Stimulated activated CD8-positive, alpha-beta memory T cell treated with anti-CD3 and anti-CD28 coated beads, Interleukin-4, amount 100 ng/mL, for 4 hours (primary cell): ENCODE measurements at regions not wholly inside any gene's neighbourhood (a gene's known extent, or its start where the extent isn't known, plus 50 kb on each side); places are given as distances from the start of the nearest gene placed in this dataset.
A peak's percentile ranks its signal among the peaks of the same experiment; 100 is the strongest.
"Not testable (repeated sequence)": the region's sequence is repeated elsewhere in the genome, so short reads cannot be mapped to it uniquely, and the experiment has no call there.

Experiments used
- DNase-seq, 2 donors: peaks; one replicate each; pipeline ENCODE4 v3.0.0-alpha.2; 2020; ENCODE audit warnings: low read depth in 2 of 2, low spot score in 1 of 2

DNA sequence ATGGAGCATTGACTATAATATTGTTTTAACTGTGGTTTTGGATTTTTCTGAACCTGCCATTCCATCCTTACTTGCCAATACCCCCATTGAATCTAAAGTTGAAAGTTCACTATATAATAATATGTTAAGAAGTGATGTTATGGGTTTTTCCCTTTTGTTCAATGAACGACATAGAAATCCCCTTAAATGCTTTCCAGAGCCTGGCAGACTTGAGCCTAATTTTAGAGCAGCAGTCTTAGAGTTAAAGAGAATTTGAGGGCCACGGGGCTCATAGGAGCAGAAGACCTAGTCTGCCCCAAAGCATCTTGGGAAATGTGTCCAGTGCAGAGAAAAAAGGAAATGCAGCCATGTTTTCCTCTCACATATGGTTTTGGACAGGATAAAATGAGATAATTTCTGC, 146.1 kb upstream of the SLC44A1 start:
- no peak for DNase-seq

DNA sequence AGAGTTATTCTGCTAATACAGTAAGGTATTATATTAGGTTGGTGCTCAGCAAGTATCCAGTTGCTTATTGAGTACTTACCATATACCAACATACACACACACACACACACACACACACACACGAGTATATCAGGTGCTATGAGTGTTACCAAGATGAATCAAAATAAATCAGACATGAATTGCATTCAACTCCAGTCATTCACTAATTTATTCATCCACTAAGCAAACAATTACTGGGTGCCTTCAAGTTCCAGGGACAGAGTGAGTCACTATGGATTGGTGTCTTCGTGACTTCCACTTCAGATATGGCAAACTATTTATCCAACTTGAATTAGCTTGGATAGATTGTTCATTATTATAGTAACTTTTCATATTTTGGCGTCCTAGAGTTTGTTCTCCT, 140.7 kb upstream of the SLC44A1 start:
- no peak for DNase-seq

DNA sequence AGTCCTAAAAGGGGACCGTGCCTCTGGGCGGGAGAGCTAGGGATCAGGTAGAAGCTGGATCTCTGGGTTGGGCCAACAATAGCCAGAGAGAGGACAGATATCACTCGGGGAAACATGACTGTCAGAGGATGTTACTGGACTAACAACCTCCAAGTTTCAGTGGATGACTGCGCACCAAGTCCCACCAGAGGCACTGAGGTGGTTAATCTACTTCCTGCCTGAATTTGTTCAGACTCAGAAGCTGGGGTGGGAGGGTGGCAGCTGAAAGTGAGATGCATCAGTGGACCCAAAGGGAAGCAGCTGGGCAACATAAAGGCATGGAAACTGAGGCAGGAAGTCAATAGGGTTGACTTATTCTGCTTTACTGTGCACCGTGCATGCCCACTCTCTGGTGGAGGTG, 130.1 kb upstream of the SLC44A1 start:
- DNase-seq: no peak

DNA sequence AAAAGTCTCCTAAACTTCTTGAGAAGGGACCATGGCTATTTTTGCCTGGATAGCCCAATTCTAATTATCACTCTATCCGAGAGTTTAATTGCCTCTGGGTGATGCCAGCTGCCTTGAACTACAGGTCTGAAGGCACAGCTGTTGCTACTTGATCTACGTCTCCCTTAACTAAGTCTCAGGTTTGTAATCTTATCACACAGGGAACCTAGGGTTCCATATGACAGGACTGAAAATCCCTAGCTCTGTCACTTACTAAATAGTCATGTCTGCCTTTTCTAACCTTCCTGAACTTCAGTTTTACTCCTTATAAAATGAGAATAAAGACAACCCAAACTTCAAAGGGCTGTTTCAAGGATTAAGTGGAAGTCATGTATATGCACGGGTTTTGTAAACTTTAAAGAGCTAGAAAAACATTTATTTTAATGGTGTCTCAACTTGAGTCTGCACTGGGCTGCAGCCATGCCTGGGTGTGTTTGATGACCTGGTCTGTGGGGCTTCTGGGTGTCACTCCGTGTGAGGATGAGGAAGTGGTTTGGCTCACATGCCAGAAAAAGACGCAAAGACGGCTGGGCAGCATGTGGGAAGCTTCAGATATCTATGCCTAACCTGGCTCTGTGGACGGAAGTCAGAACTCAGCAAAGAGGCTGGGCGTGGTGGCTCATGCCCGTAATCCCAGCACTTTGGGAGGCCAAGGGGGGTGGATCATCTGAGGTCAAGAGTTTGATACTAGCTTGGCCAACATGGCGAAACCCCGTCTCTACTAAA, 129.3 kb upstream of the SLC44A1 start:
- DNase-seq: no peak

DNA sequence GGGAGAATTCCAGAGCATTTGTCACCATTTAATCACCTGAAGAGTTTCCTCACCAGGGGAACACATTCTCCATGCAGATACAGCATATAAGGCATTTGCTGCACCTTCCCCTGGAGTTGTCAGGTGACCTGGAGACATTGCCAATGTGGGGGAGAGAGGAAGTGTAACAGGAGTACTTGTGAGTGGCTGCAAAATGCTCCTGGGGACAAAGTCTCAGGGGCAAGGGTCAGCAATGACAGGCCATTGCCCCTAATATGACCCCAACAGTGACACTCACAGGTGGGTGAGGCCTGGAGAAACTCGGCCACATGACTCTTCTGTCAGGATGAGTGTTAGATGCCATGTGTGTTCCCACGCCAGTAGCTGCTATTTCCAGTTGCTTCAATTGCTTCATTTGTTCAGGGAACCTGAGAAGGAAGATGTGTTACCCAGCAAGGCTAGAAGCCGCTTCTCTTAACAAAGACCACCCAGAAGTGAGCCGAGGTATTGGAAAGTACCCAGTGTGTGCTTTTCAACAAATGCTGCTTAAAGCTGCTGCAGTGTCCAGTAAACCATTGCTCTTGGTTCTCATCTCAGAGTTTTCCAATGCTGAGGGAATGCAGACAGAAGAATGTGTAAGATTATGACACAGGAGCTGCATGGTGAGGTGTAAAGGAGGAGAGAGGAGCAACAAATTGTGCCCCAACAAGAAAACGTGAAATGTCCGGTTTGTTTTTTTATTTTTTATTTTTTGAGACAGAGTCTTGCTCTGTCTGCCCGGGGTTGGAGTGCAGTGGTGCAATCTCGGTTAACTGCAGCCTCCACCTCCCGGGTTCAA, 128.2 kb upstream of the SLC44A1 start:
- DNase-seq: no peak

DNA sequence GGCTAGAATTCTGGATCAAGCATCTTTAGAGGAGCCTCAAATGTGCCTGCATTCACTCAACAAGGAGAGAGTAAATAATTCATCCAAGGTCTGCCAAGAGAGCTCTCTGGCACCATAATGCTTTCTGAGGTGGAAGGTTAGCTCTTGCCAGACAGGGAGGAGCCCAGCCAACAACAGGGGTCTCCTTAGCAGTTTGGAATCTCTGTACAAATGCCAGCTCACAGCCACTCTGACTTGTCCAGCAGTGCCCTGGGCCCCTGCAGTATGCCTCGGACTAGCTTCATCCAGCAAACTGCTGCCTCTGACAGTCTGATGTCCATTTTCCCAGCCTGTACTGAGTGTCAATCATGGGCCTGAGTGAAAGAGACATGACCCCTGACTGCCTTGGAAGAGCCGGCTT, 127.2 kb upstream of the SLC44A1 start:
- DNase-seq: no peak

DNA sequence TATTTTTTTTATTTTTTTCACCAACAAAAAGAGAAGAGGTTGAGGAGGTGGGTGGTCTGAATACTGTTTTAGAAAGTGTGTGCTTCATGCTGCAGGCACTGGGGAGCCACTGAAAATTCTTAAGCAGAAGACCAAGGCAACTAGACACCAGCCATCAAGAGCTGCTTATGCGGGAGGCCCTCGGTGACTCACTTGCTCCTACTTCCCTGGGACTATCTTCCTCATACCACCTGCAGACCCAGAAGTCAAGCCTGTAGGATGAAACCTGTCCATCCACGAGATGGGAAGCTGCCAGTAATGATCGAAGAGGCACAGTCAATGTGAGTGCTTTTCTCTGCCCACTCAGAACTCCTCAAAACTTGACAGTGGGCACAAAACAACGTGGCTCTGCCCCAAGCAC, 125.8 kb upstream of the SLC44A1 start:
- DNase-seq: no peak

DNA sequence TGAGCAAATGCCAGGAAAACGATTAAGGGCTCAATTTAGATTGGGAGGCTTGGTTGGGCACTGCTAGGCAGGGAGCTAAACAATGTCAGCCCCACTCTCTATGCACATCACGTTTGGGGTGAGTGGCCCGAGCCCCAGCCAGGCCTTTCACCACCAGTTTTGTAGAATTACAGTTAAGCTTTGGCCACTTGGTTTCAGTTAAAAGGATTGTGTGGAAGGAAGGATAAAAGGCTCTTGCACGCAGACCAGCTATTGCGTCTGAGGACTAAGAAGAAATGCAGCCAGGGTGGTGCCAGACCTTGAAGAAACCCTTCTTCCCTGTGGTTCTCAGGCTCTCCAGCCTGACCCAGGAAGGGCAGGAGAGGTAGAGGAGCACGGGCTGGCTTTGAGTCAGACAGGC, 125.3 kb upstream of the SLC44A1 start:
- DNase-seq: no peak

DNA sequence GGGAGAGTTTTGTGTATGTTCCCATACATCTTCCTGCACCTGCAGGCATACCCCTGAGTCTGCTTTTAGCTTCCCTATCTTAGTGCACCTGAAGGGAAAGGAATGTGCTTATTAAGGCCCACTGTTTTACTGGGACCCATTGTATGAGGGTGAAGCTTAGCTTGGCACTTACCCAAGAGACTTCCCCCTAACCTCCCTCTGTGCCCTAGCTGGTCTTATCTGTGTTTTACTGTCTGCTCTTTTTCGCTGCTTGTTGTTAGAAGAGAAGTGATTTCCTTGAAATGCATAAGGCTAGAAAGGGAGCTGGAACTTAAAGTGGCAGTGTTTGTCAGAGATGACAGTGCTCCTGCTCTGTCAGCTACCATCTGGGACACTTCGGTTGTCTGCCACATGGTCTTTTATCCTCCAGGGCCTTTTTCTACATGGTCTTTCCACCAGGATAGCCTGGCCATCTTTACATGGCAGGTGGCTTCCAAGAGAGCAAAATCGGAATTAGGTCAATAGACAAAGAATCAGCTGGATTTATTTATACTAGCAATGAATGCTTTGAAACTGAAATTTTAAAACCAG, 122.5 kb upstream of the SLC44A1 start:
- DNase-seq: no peak

DNA sequence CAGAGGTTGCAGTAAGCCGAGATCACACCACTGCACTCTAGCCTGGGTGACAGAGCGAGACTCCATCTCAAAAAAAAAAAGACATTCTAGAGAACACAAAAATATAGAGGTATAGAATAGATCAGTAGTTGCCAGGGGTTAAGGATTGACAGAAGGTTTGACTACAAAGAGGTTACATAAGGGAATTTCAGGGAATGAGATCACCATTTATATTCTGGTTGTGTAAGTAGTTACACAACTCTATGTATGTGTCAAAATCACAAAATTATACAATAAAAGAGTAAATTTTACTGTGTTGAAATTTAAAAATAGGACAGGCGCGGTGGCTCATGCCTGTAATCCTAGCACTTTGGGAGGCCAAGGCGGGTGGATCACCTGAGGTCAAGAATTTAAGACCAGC, 119.9 kb upstream of the SLC44A1 start:
- DNase-seq: not testable (repeated sequence)

DNA sequence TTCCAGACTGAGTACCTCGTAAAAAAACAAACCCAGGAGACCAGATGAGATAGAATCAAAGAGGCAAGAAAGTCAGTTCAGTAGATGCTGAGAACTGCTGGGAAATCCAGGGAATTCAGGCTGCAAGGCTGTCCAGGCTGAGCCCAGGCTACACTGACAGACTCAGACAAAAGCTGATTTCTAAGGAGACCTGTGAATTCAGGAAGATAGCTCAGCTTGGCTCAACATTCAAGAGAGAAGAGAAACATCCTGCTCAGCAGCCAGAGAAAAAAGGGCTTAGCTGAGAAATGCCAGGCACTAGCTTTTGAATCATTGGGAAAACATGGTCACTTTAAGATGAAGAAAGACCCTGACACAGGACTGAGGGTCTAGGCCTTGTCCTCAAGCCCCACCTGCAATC, 118.2 kb upstream of the SLC44A1 start:
- DNase-seq: no peak

DNA sequence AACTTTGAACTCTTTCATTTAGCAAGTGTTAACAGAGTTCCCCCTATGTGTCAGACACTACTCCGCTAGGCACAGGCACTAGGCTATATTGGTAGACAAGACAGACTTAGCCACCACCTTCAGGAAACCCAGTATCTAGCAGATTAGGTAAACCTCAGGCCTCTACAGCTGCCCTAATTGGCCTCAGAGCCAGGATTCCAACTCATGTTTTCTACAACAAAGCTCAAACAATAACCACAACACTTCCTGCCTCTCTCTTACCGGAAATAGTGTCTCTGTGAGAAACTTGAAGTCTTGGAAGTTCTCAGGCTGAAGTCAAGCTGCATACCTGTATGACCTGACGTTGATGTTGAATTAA, 116.6 kb upstream of the SLC44A1 start:
- DNase-seq: peak in 1 of 2 donors; percentile 6

DNA sequence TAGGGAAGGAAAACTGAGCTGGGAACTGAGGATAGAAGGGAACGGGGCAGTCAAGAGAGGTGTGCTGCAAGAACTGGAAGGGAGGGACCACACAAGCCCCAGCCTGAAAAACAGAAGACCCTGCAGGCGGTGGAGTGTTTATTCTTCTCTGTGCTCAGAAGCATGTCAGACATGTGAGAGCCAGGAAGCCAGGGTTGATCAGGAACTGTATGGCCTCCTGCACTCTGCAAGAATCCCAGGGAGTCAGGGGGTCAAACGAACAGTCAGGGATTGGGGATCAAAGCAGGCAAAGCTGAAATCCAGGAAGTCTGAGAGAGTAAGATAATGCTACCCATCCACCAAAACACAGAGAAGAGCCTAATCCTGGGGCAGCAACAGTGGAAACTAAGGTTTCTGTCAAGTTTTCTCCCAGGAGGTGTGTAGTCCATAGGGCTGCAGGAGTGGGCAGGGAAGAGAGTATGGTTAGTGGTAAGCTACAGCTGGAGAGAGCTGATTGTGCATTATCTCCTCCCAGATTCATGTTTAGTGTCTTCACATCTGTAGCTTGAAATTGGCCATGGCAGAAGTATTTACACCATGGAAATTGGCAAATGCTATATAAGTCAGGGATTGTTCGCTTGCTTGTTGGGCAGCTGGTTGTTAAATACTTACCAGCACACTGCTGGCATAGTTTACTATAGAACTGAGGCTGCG, 115.4 kb upstream of the SLC44A1 start:
- no peak for DNase-seq

DNA sequence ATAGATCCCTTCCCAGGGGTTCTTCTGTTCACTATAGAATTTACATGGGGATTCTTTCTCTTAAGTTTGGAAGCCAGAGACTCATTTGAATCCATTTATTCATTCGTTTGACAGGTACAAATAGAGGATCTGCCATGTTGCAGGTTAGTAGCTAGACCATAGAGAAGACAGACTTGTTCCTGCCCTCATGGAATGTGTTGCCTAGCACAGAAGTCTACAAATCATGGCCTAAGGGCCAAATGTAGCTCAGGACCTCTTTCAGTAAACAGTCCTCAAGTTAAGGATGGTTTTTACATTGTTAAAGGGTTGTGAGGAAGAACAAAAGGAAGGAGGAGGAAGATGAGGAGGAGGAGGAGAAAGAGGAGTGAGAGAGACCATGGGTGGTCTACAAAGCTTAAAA, 114.7 kb upstream of the SLC44A1 start:
- no peak for DNase-seq

DNA sequence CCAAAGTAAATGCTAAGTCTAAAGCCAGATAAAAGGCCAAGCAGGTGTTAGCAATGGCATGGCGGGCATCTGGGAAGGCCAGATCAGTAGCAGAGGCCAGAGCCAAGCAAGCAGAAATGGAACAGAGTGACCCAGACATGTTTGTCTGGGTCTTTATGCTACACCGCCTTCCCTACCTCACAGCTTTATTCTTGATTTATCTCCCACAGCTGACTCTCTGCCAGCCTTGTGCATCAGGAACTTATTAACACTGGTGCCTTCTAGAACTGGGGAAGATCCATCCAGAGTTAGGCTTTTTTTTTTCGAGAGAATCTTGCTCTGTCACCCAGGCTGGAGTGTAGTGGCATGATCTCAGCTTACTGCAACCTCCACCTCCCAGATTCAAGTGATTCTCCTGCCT, 112.5 kb upstream of the SLC44A1 start:
- no peak for DNase-seq

DNA sequence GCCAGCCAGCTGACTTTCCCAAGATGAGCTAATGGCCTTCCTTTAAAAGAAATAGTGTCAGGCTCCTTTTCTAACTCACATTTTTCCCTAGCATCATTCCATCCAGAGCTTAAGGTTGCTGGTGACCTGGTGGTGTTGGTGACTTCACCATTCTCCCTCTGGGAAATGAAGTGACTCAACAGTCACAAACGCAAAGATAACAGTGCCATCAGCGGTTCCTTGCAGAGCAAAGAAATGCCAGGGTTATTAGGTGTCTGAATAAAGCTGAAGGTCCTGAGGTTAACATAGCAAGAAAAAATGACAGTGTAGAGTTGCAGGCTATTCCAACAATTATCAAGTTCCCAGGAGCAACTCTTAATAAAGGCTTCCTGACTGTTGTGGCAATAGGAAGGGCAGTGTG, 111.8 kb upstream of the SLC44A1 start:
- DNase-seq: no peak

DNA sequence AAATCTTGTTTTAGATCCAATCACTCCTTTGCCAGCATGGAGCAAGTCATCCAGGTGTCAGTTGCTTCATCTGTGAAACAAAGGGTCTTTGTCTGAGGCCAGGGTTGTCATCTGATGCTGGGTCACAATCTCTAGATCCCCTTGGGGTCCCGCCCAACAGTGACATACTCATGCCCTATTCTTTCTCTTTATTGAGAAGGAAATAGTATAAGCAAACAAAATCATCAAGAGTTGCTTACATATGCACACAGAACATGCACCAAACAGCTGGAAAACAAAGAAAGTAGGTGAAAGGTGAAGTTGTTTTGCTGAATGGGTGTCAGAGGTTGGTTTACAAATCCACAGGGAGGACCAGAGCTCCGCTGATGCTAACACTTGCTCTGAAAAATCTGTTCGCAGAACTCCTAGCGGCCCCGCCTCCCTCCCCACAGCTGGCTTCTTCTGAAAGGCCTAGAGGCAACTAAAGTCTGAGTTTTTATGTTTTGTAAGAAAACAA, 106.1 kb upstream of the SLC44A1 start:
- no peak for DNase-seq

DNA sequence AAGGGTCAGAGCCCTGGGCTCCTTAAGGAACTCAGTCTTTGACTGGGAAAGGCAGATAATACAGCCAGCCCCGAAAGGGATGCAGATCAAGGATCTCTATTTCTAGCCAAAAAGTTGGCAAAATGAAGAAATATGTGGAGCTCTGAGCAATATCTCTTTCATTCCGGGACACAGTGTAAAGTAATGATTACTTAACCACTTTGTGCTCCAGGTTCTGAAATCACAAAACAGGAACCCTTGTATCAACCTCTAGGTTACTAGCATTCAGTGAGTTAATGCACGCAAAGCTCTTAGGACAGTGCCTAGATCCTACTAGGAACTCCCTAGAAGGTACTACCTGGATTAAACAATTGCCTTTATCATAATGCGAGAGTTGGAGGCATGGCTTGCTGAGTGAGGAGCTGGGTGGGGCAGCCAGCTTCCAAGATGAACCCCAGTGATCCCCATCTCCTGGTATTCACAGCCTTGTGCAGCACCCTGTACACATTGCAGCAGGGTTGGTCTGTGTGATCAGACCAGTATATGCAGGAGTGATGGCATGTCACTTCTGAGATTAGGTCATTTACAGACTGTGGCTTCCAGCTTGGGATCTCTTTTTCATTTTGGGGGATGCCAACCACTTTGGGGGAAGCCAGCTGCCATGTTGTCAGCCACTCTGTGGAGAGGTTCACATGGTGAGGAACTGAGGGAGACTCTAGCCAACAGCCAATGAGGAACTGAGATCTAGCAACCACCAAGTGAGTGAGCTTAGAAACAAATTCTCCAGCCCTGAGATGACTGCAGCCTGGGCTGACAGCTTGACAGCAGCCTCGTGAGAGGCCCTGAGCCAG, 103.1 kb upstream of the SLC44A1 start:
- no peak for DNase-seq

DNA sequence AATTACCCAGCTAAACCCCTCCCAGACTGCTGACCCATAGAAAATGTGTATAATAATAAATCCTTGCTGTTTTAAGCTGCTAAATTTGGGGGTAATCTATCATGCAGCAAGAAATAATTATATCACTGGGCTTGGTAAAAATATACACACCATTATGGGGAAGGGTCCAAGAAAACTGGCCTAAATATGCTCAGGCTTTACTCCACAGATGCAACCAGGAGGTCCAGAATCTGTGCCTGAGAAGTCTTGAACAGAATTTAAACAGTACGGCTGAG, 102.5 kb upstream of the SLC44A1 start:
- DNase-seq: no peak

DNA sequence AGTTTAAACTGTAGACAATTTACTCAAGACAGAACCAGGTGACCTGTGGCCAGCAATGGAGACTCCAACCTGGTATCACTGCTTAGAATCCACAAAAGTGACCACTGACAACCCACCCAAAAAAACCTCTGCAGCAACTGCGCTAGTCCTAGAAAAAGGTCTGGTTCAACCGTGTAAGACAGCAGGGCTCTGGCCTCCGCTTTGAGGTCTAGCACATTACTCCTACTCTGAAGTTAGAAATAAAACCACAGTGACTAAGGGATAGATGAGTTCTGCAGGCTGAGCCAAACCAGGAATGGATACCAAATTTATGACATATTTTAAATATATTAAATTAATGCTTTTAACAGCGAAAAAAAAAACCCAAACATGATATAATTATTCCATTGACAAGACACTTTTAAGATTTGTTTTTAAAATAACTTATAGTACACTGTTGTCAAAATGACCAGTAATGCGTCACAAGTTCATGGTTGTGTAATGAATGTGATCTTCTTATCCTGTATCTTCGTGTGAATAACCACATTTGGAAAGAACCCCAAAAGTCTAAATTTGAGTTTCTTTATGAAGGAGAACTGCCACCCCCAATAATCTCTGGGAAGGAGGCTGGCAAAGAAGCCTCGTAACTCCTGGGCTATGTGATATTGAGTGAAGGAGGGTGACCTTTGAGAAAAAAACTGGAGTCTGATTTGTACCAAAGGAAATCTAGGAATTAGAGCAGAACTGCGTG, 101.9 kb upstream of the SLC44A1 start:
- DNase-seq: no peak

DNA sequence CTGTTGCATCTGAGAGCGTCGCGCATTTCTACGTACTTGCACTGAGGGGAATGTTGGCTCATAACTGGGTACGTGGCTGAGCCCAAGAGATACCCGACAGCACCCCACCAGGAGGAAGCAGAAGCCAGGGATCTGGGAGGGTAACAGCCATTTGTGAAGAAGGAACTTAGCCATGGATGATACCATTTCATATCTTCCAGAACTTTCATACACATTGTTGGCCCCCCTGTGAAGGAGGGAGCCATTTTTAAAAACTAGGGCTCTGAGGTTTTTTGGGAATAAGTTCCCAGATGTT, 101.4 kb upstream of the SLC44A1 start:
- no peak for DNase-seq
